ENCODE measurements at regions not wholly inside any gene's neighbourhood (a gene's known extent, or its start where the extent isn't known, plus 50 kb on each side); places are given as distances from the start of the nearest gene placed in this dataset.

DNA sequence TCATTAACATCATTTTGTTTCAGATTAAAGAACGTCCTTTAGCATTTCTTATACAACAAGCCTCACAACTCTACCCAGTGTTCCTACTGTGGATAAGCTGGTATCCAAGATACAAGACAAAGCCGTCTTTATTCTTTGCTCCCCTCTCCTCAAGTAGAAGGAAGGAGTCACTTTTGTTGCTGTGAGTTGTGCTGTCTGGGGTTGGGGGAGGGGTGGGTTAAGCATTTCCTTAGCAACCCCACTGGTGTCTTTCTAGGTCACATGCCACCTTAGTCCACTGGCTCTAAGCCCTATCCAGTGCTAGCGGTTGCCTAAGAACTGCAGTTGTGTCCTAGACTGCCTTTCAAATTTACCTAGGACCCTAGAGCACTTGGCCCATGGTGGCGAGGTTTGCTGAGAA, 155.6 kb upstream of the PIEZO2 start:
- H3K27me3 ChIP-seq: no peaks in the 10 kb centered on the region
- WGBS, 2 donors: 80 to 83% methylated on average over 4 of the region's 4 CpGs
- peaks cover 0 to 5% (median 0%) of the 10 kb centered on the region in 9 donors for H3K4me1 ChIP-seq
- TF ChIP-seq CTCF (IDR thresholded peaks at IDR 0.05): no peak
- no peak for ATAC-seq
- no peak for DNase-seq
- H3K36me3 ChIP-seq: no peaks in the 10 kb centered on the region
- intact Hi-C loops (cut with DNase I): loop anchor here in 3 of 10 donors (5.0 to 10.0 kb wide), 2 partner anchors 87 to 250 kb away; no protein-coding TSS in a partner anchor
- peaks cover 0 to 30% (median 5%) of the 10 kb centered on the region in 11 donors for H3K9me3 ChIP-seq
- H3K4me3 ChIP-seq: no peak overlapping the region
- H3K27ac ChIP-seq: no peak overlapping the region

GRCh38 chr18:11296946-11297345, 147.6 kb upstream of the PIEZO2 start:
- no peaks in the 10 kb centered on the region for H3K27me3 ChIP-seq
- ATAC-seq (no peak), DNase-seq (no peak)
- no peak for TF ChIP-seq CTCF (IDR thresholded peaks at IDR 0.05)
- H3K4me1 ChIP-seq: no peaks in the 10 kb centered on the region
- no peak overlapping the region for H3K4me3 ChIP-seq
- H3K36me3 ChIP-seq: no peaks in the 10 kb centered on the region
- H3K27ac ChIP-seq: no peak overlapping the region
- intact Hi-C loops (cut with DNase I): no loop called here
- peaks cover 0 to 26% (median 5%) of the 10 kb centered on the region in 11 donors for H3K9me3 ChIP-seq
- WGBS, 2 donors: 37 to 70% methylated on average over 1 of the region's 1 CpG

GRCh38 chr18:11293794-11294193, 144.4 kb upstream of the PIEZO2 start:
- Histone ChIP-seq H3K4me1 (no peaks in the 10 kb centered on the region), H3K36me3 (no peaks in the 10 kb centered on the region), H3K4me3 (no peak overlapping the region), H3K27me3 (no peaks in the 10 kb centered on the region), H3K27ac (no peak overlapping the region), H3K9me3 (no peaks in the 10 kb centered on the region)
- 68 to 75% methylated on average over 2 of the region's 2 CpGs for WGBS, 2 donors
- DNase-seq (no peak), ATAC-seq (no peak)
- no peak for TF ChIP-seq CTCF (IDR thresholded peaks at IDR 0.05)
- intact Hi-C loops (cut with DNase I): no loop called here

GRCh38 chr18:11290786-11291185, 141.4 kb upstream of the PIEZO2 start:
- no peaks in the 10 kb centered on the region for H3K27me3 ChIP-seq
- H3K4me1 ChIP-seq: no peaks in the 10 kb centered on the region
- H3K27ac ChIP-seq: no peak overlapping the region
- no peak for TF ChIP-seq CTCF (IDR thresholded peaks at IDR 0.05)
- H3K9me3 ChIP-seq: no peaks in the 10 kb centered on the region
- H3K4me3 ChIP-seq: no peak overlapping the region
- no peak for ATAC-seq
- no peaks in the 10 kb centered on the region for H3K36me3 ChIP-seq
- intact Hi-C loops (cut with DNase I): no loop called here
- DNase-seq: no peak
- WGBS, 2 donors: 77 to 82% methylated on average over 3 of the region's 3 CpGs

Data from heart right ventricle (tissue), 16 donors.